GM19351 (cell line): ENCODE measurements at regions not wholly inside any gene's neighbourhood (a gene's known extent, or its start where the extent isn't known, plus 50 kb on each side); places are given as distances from the start of the nearest gene placed in this dataset.

Experiments used
- ATAC-seq: cut with Tn5 transposase; IDR thresholded peaks from one replicate; pipeline ENCODE4 v1.9.1; 2021; ENCODE audit warnings: mild to moderate bottlenecking, moderate library complexity; ENCODE audit not compliant: unreplicated experiment

DNA sequence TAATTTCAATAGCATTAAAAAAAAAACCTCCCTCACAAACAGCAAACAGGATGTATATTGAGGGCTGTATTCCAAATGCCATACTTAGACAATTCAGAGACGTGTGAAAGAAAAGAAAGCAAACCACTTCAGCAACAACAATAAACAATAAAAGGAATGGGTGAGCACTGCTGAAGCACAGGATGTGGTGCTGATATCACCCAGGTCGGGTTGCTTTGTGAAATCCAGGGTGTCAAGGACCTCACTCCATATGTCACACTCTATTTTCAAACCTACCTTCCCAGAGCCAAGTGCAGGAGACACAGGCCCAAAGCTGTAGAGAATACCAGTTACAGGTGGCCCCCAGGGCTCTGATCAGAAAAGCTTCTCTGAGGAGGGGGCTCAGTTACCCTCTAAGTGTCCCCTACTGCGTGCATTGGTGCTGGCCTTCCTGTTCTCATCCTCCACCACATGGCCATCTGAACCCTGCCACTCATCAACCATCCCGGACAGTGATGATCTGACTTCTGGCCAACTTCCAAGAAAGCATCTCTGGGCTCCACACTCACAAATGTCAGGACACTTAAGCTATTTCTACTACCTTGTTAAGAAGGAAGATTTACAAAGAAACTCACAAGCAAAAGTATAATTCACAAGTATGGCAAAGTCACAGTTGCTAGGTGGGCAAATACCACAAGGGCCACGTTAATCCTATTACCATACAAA lies 363.0 kb downstream of the SS18 start:
- ATAC-seq = no peak

DNA sequence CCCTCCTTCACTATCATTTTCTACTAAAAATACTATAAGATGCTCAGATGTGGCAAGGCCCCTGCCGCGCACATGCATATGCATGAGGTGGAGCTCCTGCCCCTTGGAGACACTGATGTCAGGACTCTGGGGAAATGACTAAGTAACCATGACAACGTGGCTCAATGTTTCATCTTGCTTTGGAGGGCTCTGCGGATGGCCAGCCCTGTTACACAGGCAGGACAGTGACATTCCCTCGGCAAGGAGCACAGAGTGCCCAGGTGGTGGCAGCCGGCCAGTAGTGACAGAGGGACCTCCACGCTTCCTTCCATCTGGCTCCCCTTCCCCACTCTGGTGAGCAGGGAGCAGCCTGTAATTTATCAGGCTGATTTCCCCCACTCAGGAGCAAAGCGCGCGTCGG lies 364.1 kb downstream of the SS18 start:
- no peak for ATAC-seq

GRCh38 chr18:25725501-25725900 lies 364.9 kb downstream of the SS18 start:
- no peak for ATAC-seq

- ATAC-seq = no peak
These were observed 365.4 kb downstream of the SS18 start for GRCh38 chr18:25724997-25725396.

DNA sequence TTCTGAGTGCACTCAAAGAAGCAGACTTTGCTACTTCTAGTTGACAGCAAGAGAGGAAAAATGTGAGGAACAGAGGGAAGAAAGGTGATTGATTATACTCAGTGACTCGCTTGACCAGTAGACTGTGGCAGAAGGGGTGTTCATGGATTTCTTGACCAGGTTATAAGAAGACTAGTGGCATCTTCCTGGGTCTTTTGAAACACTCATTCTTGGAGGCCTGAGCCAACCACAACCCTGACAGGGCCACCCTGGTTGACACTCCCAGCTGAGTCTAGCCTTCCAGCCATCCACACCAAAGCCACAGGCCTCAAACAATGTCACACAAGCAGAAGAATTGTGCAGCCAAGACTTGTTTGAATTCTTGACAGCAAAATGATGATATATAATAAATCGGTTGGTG lies 366.3 kb downstream of the SS18 start:
- no peak for ATAC-seq

- ATAC-seq = no peak
These were observed 361.1 kb upstream of the ZNF521 start for GRCh38 chr18:25713103-25713502.

- ATAC-seq = no peak
These were observed 359.0 kb upstream of the ZNF521 start for GRCh38 chr18:25710981-25711380.

DNA sequence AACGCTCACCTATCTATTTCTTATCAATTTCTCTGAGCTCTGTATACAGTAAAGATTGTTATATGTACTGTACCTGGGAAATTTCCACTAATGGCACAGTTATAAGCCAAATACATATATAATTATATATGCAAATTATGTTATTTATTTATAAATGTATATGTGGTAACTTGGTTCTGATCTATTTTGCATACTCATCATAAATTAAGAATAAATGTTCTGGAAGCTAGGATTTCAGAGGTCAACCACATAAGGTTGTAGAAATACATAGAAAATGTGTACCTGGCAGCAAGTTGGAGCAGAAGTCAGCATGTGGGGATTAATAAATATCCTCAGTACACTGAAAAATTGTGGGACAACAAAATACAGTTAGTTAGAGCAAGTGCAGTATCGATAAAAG lies 353.7 kb upstream of the ZNF521 start:
- ATAC-seq = no peak

GRCh38 chr18:25704494-25704893 lies 352.5 kb upstream of the ZNF521 start:
- no peak for ATAC-seq

DNA sequence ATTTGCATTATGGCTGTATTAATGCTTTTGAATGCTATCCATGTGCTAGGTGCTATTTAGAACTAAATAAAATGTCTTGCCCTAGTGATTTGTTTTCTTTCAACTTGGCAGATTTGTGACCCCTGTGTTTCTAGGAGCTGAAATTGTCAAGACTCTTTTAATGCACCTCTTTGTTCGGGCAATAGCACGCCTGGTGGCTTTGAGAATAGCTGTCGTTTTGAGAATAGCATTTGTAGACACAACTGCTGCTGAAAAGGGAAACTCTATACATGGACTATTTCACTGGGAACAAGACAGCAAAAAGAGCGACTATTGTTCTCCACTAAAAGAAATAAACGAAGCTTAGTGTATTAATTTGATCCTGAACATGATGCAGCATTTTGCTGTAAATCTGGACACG lies 352.1 kb upstream of the ZNF521 start:
- ATAC-seq = no peak

DNA sequence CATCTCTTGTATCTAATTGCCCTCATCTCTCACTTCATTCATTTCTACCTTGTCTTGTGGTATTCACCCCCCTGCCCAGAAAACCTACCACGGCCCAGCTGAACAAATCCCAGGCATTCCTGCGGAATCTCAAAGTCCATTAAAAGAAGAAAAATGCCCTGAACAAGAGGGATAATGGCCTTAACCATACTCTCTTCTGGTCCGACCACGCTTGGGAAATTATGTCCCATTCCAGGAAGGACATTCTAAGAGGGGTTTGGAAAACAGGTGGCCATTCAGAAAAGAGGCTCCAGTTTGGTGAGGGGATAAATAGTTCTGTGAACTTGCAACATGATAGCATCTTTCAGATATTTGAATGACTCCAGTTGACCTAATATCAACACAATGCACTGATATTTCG lies 349.9 kb upstream of the ZNF521 start:
- ATAC-seq = no peak

GRCh38 chr18:25686960-25687500 lies 335.1 kb upstream of the ZNF521 start:
- no peak for ATAC-seq

DNA sequence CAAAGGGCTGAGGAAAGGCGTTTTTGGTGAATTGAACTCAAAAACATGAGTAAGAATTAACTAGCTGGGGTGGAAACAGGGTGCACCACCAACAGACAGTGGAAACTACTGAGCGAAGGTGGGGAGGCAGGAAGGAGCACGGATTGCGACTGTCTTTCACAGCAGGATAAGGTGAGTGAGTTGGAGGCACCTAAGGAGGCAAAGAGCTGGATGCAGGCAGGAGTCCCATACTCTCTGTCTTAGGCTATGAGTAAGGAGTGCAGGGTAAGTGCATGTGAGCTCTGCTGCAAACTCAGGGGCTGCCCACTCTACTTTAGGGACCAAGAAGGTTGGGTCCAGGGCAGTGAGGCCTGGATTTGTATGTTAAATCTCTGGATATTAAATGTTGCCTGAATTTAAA lies 333.1 kb upstream of the ZNF521 start:
- no peak for ATAC-seq

DNA sequence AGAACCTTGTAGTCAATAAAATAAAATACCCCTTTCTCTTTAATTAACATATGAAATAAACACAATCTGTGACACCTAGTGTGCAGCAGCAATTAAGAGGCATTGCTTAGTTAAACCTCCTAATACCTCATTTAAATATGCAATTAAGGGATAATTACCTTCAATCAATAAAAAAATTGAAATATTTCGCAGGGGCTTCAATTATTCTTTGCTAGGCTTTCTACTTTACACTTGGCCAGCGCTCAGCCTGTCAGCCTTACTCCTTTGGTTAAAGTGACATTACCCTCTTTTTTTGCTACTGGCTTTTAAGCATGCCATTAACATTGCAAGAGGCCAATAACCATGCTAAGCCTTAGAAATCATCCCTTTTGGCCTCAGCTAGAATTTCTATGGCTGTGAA lies 327.5 kb upstream of the ZNF521 start:
- ATAC-seq = no peak

DNA sequence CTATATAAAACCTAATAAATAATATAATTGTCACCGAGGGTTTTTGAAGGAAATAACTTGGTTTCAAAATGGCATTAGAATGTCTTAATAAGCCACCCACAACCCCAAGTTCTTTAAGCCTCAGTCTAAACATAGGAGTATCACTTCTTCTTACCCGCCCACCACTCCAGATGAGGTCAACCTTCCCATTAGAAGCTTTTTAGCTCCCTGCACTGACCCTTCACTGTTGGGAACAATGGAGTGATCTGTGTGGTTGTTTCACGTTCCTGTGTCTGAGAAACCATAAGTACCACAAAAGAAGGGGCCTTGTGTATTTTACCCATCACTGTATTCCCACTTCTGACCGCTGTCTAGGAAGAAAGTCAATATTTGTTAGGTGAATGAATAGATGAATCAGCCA lies 326.3 kb upstream of the ZNF521 start:
- ATAC-seq = peak; percentile 73

DNA sequence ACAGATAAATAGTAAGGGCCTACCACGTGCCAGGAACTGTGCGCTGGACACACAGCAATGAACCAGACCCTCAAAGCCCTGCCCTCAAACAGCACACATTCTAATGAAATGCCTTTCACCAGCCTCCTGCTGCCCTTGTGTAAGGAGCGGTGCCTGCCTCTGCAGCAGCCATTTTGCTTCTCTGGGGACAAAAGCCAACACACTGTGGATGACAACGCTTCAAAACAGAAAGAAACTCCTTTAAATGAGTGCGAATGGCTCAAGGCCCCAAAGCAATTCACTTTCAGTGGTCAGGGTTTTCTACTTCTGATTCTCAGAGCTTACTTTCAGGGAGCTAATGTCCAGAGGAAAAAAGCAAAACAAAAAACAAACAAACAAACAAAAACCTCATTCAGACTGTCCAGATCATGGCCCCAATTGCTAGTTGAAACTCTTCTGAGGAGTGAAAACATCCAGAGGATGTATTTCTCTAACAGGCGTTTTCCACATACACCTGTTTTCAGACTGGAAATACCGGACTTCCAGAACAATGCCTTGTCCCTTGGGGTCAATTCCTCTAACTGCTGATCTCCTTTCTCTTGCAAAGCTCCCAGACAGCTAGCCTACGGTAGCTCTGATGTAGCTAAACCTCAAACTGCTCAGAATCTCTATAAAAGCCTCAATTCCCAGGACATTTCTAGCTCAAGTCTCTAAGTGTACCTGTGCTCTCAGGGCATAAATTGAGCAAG lies 323.3 kb upstream of the ZNF521 start:
- ATAC-seq = no peak

GRCh38 chr18:25674183-25674582 lies 322.2 kb upstream of the ZNF521 start:
- ATAC-seq = no peak

- no peak for ATAC-seq
These were observed 320.5 kb upstream of the ZNF521 start for GRCh38 chr18:25672490-25672889.

- no peak for ATAC-seq
These were observed 317.8 kb upstream of the ZNF521 start for GRCh38 chr18:25669741-25670140.

DNA sequence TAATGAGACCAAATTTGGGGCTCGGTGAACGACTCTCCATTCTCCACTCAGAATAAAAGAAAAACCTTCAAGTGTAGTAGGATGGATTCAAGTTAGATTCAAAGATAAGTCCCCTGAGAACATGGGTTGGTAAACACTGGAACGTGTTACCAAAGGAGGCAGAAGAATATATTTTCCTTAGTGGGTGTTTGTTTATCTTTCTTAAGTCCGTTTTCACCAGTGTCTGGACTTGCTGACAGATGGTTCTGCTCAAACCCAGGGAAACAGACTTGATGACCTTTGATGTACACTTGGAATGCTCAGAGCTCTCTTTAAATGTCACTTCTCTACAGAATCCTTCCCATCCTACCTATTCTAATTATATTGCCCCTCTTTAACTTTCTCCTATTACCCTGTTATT lies 310.3 kb upstream of the ZNF521 start:
- no peak for ATAC-seq

- no peak for ATAC-seq
These were observed 309.9 kb upstream of the ZNF521 start for GRCh38 chr18:25661831-25662230.

DNA sequence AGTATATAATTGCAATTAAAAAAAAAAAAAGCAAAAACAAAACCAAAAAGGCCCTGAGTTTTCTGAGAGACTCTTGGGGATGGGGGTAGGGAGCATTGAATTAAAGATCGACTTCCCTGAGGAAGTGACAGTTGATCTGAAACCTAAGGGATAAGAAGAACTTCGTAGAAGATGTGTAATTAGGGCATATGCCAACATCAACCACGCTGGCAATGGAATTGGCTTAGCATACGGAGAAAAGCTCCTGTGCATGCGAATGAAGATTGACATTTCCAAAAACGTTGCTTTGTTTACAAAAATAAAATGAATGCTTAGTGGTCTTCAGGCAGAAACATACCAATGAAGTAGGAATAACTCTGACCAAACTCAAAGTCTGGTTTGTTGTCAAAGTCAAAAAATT lies 307.6 kb upstream of the ZNF521 start:
- no peak for ATAC-seq
